K562 (cell line): ENCODE measurements at regions not wholly inside any gene's neighbourhood (a gene's known extent, or its start where the extent isn't known, plus 50 kb on each side); places are given as distances from the start of the nearest gene placed in this dataset.

Experiments used
- ARHGAP35 ChIP-seq: fragments of 450-650 bp; IDR thresholded peaks from 2 replicates; pipeline ENCODE4 v1.6.1; 2018; ENCODE audit not compliant: partially characterized antibody
- CTCF ChIP-seq, 3 experiments: IDR thresholded peaks in 2 of 3; conservative IDR thresholded peaks in 1 of 3; 2 replicates each; pipeline ENCODE4 v1.5.1; 2011 to 2012; ENCODE audit warnings: low read length in 3 of 3, mild to moderate bottlenecking in 3 of 3, control low read depth in 2 of 3, improper control_type of control experiment in 1 of 3, inconsistent platforms in 1 of 3, low read depth in 1 of 3, mixed read lengths in 1 of 3, moderate library complexity in 1 of 3; ENCODE audit not compliant: insufficient read depth in 2 of 3
- DPF2 ChIP-seq: fragments of 450-650 bp; IDR thresholded peaks from 2 replicates; pipeline ENCODE4 v1.6.1; 2016
- E2F1 ChIP-seq: sonication (generic); formaldehyde crosslinking; IDR thresholded peaks from 2 replicates; pipeline ENCODE4 v1.8.1; 2023; ENCODE audit warnings: mild to moderate bottlenecking, missing genetic modification reagents, moderate library complexity
- MAFK ChIP-seq: IDR thresholded peaks from 2 replicates; pipeline ENCODE4 v1.6.1; 2011; ENCODE audit warnings: low read length, improper control_type of control experiment
- NCOR1 ChIP-seq: fragments of 450-650 bp; IDR thresholded peaks from 2 replicates; pipeline ENCODE4 v1.6.1; 2016; ENCODE audit warnings: mild to moderate bottlenecking, moderate library complexity
- NELFE ChIP-seq: IDR thresholded peaks from 2 replicates; pipeline ENCODE4 v1.6.1; 2011; ENCODE audit warnings: mild to moderate bottlenecking; ENCODE audit not compliant: insufficient read depth, insufficient read length
- POU5F1 ChIP-seq: fragments of 150-350 bp; IDR thresholded peaks from 2 replicates; pipeline ENCODE4 v1.6.1; 2014; ENCODE audit warnings: borderline replicate concordance, low read length, low read depth, mild to moderate bottlenecking; ENCODE audit not compliant: partially characterized antibody
- RBM17 ChIP-seq: fragments of 200-400 bp; formaldehyde crosslinking; IDR thresholded peaks from 2 replicates; pipeline ENCODE4 v1.6.1; 2017; ENCODE audit warnings: low read depth, mild to moderate bottlenecking, low read length, borderline replicate concordance
- RBM22 ChIP-seq: fragments of 200-400 bp; formaldehyde crosslinking; IDR thresholded peaks from 2 replicates; pipeline ENCODE4 v1.6.1; 2018; ENCODE audit warnings: low read length, low read depth; ENCODE audit not compliant: poor library complexity, severe bottlenecking
- SMAD1 ChIP-seq: fragments of 150-350 bp; IDR thresholded peaks from 2 replicates; pipeline ENCODE4 v1.6.1; 2014; ENCODE audit warnings: low read length, low read depth; ENCODE audit not compliant: partially characterized antibody
- SMAD3 ChIP-seq: fragments of 450-650 bp; formaldehyde crosslinking; conservative IDR thresholded peaks from 2 replicates; pipeline ENCODE4 v1.4.0; 2020; ENCODE audit warnings: mild to moderate bottlenecking

GRCh38 chr13:81171065-81171647 is 830.2 kb upstream of the SPRY2 start:
- TF ChIP-seq SMAD1 (no peak), ARHGAP35 (no peak), SMAD3 (CRISPR knock-in tag) (no peak), NCOR1 (no peak), CTCF (IDR thresholded peaks at IDR 0.05 in 2 of 3, conservative IDR thresholded peaks at IDR 0.05 in 1 of 3; ENCODE audit: insufficient read depth in 2 of 3, low read depth in 1 of 3, low read length in 3 of 3) (peak in 1 of 3 experiments; percentile 40; a peak in 2 of 6 replicates), RBM17 (no peak), DPF2 (no peak), E2F1 (CRISPR knock-in tag) (no peak), MAFK (no peak), POU5F1 (no peak), NELFE (no peak), RBM22 (no peak)
